ENCODE measurements at regions not wholly inside any gene's neighbourhood (a gene's known extent, or its start where the extent isn't known, plus 50 kb on each side); places are given as distances from the start of the nearest gene placed in this dataset.

DNA sequence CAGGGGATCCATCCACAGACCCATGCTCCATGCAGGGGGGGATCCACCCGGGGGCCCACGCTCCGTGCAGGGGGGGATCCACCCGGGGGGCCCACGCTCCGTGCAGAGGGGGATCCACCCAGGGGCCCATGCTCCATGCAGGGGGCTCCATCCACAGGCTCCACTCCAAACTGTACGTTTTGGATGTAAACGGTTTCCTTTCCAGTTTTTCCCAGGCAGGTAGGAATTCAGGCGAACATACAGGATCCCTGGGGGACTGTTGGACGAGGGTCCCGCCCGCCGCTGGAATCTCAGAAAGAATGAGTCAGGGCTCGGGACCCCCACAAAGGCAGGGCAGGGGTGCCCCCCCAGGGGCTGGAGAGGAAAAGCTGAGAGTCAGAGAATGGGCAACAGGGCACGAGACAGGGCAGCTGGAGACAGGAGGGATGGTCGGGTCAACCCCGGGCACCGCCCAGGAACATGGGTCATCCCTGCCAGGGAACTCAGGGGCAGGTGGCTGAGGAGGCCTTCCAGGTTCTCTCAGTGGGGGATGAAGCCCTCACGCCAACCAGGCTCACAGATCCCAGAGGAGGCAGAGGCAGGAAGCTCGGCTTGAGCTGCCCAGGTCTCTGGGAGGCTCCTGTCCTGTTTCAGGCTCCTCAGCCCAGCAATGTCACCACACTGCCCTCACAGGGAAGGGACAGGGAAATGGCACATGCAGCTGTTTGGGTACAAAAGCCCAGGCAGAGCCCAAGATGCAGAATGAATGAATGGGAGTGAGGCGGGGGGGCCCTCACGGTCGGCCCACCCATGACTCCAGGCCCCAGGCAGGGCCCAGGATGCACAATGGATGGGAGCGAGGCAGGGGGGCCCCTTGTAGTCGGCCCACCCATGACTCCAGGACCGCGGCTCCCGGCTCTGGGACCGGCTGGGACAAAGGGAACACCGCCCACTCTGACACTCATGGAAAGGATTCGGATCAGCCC is 200.2 kb downstream of the BRD1 start:
- TF ChIP-seq POLR2A (IDR thresholded peaks at IDR 0.05), result no peak
- TF ChIP-seq, protein P1, sequence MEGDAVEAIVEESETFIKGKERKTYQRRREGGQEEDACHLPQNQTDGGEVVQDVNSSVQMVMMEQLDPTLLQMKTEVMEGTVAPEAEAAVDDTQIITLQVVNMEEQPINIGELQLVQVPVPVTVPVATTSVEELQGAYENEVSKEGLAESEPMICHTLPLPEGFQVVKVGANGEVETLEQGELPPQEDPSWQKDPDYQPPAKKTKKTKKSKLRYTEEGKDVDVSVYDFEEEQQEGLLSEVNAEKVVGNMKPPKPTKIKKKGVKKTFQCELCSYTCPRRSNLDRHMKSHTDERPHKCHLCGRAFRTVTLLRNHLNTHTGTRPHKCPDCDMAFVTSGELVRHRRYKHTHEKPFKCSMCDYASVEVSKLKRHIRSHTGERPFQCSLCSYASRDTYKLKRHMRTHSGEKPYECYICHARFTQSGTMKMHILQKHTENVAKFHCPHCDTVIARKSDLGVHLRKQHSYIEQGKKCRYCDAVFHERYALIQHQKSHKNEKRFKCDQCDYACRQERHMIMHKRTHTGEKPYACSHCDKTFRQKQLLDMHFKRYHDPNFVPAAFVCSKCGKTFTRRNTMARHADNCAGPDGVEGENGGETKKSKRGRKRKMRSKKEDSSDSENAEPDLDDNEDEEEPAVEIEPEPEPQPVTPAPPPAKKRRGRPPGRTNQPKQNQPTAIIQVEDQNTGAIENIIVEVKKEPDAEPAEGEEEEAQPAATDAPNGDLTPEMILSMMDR (IDR thresholded peaks at IDR 0.05), result no peak
